ENCODE measurements at regions not wholly inside any gene's neighbourhood (a gene's known extent, or its start where the extent isn't known, plus 50 kb on each side); places are given as distances from the start of the nearest gene placed in this dataset.

Small RNAs in the stretch of these regions (small RNA-seq; reads per million reads assigned to genes)
- 0 reads per million in 4 donors for gene DYNLL1P6

Data from upper lobe of left lung (tissue), 4 donors.